HG03565 (cell line): ENCODE measurements at regions not wholly inside any gene's neighbourhood (a gene's known extent, or its start where the extent isn't known, plus 50 kb on each side); places are given as distances from the start of the nearest gene placed in this dataset.

Experiments
- ATAC-seq: cut with Tn5 transposase; IDR thresholded peaks from one replicate; pipeline ENCODE4 v1.9.1; 2021; ENCODE audit warnings: mild to moderate bottlenecking, moderate library complexity; ENCODE audit not compliant: unreplicated experiment

DNA sequence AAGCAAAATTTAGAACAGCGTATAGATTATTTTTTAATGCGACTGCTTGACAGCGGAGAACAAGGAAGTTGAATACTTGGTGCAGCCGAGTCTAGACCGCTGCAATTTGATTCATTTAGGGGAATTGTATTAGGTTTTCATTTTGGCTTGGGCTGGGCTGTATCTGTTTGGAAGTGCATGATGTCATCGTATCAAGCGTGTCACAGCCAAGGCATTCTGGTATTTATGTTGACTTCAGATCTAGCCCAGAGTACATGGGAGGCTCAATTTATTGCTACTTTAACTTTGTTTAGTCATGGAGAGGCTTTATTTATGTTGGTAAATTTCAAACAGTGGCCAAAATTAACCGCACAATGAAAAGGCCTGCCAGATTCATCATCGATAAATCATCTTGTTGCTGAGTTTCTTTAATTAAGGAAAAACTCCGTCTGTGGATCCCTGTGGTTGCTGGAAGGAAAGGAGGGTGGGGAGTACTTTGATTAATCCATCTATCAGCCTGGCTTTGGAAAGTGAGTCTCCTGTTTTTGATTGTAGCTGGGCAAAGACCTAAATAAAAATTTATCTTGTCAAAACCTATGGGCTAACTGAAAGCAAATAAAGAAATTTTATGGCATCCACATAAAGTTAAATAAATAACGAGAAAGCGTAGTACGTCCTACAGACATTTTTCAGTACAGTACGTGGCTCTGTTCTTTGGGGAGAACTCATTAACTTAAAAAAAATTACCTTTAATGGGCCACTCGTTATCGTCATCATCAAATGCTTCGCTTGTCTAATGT, 230.4 kb upstream of the SPRED2 start:
- ATAC-seq = no peak

DNA sequence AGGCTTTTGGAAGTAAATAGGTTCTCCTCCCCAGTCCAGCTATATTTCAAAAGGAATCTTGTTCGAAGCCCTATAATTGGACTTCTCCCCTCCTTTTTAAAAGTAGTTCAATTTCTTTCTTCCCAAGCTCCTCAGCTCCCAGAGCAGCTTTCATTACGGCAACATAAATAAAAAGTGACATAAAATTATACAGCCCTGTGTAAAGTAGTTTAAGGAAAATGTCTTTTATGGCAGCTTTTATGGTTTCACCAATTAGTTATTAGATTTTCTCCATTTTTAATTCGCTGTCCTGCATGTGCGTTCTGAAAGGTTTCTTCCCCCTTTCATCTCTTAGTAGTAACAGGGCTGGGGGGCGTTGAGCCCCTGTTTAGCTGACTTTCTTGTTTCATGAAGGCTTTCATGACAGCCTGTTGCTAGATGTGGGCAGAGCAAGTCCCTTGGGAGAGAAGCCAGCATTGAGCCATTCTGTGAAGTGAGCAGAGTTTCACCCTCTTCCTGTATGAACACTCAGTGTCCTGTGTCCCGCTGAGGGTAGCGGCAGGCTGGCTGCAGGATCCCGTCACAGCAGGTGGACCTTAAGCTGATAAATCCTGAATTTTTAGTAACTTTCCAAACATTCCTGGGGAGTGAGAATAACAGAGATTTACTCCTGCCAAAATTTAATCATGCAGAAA, 229.7 kb upstream of the SPRED2 start:
- ATAC-seq = no peak

DNA sequence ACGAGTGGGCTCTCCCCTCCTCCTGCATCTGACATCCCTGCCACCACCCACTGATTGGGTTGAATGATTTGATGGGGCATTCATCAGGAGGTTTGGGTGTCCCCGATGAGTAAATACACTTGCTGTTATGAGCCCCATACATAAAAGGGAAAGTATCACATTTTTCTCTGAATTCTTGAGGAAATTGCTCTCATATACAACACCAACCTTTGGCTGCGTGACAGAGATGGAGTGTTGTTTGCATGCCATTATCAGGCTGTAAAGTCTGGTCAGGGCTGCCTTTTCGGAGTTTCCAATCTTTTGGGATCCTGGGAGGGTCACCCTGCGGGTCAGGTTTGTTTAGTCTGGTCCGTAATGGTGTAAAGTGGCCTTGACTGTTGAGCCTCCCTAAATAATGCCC, 227.9 kb upstream of the SPRED2 start:
- no peak for ATAC-seq

DNA sequence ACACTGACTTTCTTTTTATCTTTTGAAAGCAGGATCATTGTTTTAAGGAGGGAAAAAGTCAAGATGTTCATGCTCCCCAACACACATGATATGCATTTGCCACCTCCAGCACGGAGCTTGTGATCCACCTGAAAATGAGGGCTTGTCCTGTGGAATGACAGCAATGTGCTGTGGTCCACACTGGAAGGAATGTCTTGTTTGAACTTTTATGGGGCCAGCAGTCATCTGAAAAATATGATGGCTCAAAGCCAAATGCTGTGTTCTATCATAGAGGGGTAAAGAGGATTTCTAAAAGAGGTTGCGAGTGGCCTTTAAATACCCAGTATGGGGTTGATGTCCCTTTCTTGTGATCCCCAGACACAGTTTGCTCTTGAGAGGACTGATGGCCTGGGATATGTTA, 226.5 kb upstream of the SPRED2 start:
- ATAC-seq = no peak

DNA sequence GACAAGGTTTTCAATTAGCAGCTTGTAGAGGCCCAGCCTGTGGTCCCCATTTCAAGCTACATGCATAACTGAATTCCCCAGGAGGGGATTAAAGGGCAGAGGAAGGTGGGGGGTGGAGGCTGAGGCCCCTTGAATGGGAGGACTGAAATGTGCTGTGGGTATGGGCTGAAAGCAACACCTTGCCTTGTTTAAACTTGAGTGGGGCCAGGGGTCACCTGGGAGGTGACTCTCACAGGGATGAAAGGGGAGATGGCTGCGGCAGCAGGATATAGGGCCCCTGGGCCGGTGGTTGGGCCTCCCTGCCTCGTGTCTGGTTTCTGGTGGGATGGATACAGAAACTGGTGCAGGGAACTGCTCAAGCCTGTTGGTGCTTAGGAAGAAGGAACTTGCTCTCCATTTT, 225.9 kb upstream of the SPRED2 start:
- no peak for ATAC-seq

DNA sequence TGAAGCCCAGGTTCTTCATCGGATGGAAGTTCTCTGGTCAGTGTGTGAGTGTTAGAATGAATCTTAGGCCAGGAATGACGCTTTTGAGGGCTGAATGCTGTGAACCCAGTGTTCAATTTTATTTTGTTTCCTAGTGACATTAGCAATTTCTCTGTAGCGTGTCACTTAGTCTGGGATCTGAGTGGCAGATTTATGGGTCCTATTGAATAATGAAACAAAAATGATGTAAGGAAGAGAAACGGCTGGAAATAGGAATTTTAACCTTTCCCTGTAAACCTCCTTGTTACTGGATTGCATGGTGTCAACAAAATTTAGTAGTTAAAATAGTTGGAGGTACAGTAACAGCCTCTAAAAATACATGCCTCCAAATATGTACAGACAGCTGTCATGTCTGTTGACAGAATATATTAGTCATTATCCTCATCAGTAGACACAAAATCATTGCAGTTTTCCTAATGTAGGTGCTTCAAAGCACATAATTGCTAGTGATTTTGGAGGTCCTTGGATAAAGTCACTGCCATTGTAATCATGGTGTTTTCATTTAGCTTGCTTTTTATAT, 223.8 kb upstream of the SPRED2 start:
- no peak for ATAC-seq

DNA sequence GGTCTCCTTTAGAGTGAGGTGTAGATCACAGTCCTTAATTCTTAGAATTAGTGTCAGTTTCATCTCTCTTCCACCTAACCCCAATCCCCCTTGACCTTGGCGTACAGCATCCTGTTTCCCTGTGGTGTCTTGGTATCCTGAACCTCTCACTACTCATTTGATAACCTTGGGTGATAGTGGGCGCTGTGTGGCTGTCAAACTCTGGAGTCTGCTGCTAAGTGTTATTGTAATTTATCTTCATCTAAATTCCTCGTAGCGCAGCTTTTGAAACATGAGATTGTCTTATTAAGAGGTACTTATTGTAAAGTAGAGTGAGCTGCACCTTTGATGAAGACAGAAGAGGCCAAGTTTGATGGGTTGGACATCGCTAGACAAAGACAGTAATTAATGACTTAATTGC, 222.6 kb upstream of the SPRED2 start:
- ATAC-seq = no peak

DNA sequence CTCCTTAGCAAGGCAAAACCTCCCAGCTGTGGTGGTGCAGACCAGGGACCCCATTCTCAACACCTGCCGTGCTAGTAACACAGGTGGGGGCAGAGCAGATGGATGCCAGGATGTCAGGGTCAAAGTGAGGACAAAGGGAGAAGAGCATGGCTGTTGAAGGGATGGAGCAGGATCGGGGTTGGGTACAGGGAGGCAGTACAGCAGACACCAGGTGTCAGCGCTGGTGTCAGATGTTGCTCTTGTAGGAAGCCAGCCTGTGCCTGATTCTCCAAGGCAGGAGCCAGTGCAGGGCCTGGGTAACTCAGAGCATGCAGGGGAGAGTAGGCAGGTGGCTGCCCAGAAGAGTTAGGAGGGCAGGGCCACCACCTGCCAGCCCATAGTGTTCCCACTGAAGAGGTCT, 222.1 kb upstream of the SPRED2 start:
- ATAC-seq = no peak

DNA sequence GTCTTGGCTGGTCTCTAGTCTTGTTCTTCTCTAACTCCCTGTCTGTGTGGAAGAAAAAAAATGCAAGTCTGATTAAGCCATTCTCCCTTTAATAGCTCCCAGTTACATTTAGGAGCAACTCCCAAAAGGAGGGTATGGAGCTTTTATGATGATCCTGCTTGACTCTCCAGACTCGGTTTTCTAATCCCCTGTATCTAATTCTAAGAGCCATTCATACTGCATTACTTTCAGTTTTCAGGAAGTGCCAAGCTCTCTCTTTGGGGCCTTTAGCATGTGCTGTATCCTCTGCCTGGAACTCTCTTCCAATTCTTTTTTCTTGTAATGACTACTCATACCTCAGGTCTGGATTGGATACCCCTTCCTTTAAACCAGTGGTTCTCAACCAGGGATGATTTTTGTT, 219.7 kb upstream of the SPRED2 start:
- no peak for ATAC-seq

DNA sequence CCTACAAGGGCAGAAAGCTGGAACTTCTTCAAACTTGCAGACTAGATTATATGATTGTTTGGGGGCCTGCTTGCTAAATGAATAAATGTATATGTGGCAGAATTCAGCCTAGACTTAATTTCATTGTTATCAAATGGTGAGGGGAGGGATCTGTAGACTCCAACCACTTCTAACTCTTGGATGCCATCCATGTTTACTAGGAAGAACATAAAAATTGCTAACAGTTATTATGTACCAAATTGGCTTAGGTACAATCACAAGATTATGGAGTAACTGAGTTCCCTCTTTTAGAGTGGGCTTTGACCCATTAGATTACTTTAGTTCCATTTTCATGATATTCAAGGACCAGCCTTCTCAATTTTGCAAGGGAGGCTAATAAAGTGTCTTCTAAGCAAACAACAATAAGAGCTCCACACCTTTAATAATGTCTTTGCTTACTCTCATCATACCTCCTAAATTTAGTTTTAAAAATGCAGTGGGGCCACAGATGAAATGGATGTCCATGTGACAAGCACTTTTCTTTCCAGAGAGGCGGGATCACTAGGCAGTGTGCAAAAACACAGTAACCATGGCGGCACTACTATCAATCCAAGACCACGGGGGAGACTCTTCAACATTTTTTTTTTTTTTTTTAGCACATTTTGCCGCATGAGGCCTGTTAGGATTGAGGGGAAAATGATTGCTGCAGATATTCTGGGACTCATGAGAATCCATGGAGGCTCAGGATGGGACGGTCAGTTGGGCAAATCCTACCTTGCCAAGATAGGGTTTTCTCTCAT, 217.6 kb upstream of the SPRED2 start:
- no peak for ATAC-seq

DNA sequence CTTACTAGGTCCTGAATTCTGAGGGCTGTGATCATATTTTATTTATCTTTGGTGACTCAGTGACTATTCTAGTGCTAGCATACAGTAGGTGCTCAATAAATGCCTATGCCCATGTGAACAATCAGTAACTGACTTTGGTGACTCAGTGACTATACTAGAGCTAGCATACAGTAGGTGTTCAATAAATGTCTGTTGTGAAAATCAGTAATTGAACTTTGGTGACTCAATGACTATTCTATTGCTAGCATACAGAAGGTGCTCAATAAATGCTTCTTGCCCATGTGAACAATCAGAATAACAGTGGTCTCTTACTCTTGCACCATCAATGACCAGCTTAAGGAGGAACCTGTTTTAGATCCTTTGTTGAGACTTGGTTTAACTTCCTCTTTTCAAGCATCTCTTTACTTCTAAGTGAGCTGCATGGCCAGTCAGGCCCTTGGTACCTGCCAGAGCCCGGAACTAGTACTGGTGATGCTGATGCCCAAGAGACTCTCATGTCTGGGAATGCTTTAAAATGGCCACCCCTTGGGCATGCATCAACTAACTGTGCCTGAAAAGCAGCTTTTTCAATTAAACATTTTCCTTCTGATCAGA, 214.9 kb upstream of the SPRED2 start:
- ATAC-seq = no peak

DNA sequence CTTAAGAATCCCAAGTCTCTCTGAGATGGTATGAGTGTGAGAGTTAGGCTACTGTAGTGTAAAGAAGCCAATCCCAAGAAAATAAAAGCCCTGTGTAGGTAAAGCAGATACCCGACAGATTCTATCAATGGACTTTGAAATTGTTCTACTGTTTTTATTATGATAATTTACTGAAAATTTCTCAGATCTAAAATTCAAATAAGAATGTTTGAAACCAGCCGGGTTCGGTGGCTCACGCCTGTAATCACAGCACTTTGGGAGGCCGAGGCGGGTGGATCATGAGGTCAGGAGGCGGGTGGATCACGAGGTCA, 208.3 kb upstream of the SPRED2 start:
- ATAC-seq = no peak

DNA sequence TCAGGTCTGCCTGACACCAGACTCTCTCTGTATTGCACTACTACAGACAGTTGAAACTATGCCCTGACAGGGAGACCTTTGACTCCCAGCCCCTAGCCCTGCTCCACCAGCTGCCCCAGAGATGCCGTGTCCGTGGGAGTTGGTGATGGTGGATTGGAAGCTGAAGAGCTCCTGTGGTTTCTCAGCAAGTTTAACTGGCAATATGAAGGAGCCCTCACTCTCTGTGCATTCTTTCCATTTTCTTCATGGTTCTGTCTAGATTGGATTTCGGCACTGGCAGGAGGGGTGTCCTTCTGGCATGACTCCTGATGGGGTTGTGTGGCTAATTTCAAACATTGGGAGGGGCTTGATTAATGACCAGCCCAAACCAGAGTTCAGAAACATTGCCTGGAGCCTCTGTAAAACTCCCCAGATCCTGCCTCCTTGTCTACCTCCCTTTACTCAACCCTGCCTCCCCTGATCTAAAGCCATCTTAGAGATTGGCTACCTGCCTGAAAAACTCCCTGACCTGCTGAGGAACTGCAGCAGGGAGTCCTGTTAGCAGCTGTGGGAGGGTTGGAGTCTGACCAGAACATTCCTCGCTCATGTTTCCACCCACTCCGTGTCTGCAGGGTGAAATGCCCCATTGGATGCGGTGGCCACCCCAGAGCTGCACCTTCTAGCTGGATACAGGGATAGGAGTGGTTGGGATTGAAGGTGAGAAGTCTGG, 206.9 kb upstream of the SPRED2 start:
- ATAC-seq = no peak

DNA sequence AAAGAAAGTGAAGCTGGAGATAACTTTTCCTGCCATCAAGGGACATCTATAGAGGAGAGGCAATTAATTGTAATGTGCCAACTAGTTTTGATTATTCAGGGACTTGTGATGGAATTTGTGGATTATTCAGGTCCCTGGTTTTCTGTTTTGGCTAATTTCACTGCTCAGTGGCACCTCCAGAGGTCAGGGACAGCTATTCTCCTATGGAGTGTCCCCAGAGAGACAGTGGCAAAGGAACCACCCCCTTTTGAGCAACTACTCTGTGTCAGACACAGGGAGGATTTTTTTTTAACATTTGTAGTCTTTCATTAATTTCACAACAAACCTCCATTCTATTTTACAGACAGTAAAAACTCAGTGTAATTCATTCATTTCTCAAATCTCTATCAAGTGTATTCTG, 206.0 kb upstream of the SPRED2 start:
- ATAC-seq = no peak

DNA sequence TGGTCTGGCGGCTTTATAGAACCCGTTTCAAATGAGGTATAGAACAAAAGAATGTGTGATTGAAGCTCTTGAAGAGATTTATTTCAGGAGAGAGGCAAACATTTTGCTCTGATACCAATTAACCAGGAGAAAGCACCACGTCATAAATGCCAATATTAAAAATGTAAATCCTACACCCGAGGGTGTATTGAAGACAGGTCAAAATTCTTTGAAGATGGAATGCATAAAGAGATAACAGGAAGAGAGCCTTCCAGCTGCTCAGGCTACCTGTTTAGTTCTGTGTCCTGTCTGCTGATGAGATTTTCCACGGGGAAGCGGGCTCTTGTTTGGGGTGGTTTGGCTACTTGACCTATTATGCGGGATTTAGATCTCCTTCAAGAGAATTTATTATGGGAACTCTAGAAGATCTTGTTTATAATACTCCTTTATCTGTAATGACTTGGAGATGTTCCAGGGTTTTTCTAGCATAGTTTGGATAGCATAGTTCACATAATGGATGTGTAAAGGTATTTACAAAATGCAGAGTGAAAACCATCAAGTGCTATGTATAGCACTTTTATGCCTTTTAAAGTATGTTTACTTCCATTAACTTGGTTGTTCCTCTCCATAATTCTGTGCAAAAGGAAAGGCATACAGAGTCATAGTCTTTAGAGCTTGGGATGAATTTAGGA, 204.5 kb upstream of the SPRED2 start:
- no peak for ATAC-seq

DNA sequence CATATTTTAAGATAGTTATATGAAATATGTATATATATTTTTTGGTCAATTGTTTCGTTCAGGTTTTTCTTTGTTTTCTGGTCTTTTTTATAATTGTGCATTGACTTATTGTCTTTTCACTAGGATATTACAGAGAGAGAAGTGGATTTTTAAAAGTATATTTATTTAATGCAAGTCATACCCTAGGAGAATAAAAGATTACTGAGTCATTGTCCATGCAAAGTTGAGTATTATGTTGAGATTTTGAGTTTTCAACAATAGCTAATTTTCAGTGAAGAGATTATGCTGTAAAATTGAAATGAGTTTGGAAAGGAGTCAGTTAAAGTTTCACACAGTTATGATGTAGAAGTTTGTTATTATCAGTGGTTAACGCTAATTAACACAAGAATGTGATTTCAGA, 203.6 kb upstream of the SPRED2 start:
- ATAC-seq = no peak

DNA sequence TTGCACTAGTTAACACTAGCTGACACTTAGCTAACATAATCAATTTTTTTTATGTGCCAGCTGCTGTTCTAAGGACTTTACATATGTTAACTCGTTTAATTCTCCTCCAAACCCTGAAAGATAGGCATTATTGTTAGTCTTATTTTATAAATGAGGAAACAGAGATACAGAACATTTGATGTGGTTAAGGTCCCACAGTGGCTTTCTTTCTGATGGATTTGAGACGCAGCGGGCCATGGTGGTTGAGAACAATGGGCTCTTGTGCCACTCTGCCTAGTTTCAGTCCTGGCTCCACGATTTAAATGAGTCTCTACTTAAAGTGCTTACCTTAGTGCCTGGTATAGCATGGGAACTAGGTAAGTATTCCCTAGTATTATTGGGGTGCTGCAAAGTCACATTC, 201.9 kb upstream of the SPRED2 start:
- ATAC-seq = no peak

DNA sequence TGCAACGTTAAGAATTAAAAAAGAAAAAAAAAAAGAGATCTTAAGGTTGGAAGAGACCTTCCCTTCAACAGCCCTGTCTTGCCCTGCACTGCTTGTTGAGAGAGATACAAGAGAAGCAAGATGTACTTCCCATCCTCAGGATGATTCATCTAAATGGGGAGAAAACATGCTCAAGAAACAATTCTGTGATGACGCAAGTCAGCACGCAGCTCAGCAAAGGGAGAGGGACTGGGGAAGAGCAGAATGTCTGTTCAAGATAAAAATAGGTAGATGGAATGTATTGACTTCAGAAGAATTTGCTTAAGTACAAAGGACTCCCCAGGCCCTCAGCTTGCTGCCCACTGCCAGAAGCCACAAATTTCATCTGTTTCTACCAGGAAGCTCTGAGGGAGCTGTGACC, 198.2 kb upstream of the SPRED2 start:
- ATAC-seq = no peak

DNA sequence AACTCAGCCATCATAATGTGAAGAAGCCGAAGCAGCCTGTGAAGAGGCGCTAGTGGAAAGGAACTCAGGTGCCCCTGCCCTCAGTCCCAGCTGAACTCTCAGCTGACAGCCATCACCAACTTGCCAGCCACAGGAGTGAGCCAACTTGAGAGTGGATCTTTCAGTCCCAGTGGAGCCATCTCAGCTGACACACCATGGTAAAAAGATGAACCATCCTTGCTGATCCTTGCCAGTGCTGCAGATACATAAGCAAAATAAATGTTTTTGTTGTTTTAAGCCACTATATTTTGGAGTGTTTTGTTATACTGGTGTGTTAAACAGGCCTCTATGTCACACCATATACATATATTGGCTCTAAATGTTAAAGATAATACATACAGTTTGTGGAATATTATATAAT, 195.8 kb upstream of the SPRED2 start:
- no peak for ATAC-seq

DNA sequence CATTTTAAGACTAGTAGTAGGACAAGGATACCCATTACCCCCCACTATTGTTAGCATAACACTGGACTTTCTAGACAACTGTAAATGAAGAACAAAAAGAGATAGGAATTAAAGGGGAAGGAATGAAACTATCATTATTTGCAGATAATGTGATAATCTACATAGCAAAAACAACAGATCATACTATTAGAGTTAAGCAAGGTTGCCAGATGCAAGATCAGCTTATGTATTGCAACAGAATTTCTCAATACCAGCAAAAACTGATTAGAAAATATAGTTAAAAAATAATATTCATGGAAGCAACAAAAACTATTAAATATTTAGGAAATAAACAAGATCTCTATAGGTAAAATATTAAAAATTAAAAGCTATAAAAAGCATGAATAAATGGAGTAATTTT, 194.4 kb upstream of the SPRED2 start:
- ATAC-seq = no peak
